Lung (tissue), 11 donors: ENCODE measurements at regions not wholly inside any gene's neighbourhood (a gene's known extent, or its start where the extent isn't known, plus 50 kb on each side); places are given as distances from the start of the nearest gene placed in this dataset.

ENCODE experiments used
- ATAC-seq: fragments of 200-7000 bp; cut with Tn5 transposase; one replicate; pipeline ENCODE4 v1.9.1; 2020; ENCODE audit warnings: moderate number of reproducible peaks; ENCODE audit not compliant: insufficient read depth, low FRiP score
- DNase-seq, 3 donors: peaks; one replicate each; pipeline ENCODE4 v3.0.0-alpha.2; 2013 to 2017
- H3K27ac ChIP-seq, 2 donors: one replicate each; pipeline ENCODE4 v1.5.1; 2013; ENCODE audit warnings: mild to moderate bottlenecking in 2 of 2, moderate library complexity in 2 of 2, control low read depth in 1 of 2, inconsistent platforms in 1 of 2, low read depth in 1 of 2, low read length in 1 of 2
- H3K27me3 ChIP-seq, 3 donors: one replicate each; pipeline ENCODE4 v1.5.1; 2013; ENCODE audit warnings: low read length in 2 of 3; ENCODE audit not compliant: control insufficient read depth in 3 of 3, insufficient read depth in 3 of 3
- H3K36me3 ChIP-seq, 4 donors: one replicate each; pipeline ENCODE4 v1.5.1; 2013; ENCODE audit warnings: low read length in 4 of 4, mild to moderate bottlenecking in 1 of 4, moderate library complexity in 1 of 4; ENCODE audit not compliant: control insufficient read depth in 4 of 4, insufficient read depth in 4 of 4
- H3K4me1 ChIP-seq, 5 donors: one replicate each; pipeline ENCODE4 v1.5.1; 2013; ENCODE audit warnings: low read length in 5 of 5, mild to moderate bottlenecking in 2 of 5, moderate library complexity in 1 of 5; ENCODE audit not compliant: control insufficient read depth in 5 of 5, insufficient read depth in 5 of 5
- H3K4me3 ChIP-seq: one replicate; pipeline ENCODE4 v1.5.1; 2013; ENCODE audit warnings: mild to moderate bottlenecking, control low read depth, moderate library complexity
- H3K9ac ChIP-seq, 2 donors: one replicate each; pipeline ENCODE4 v1.5.1; 2013; ENCODE audit warnings: low read length in 2 of 2, control low read depth in 1 of 2; ENCODE audit not compliant: insufficient read depth in 1 of 2
- H3K9me3 ChIP-seq, 4 donors: one replicate each; pipeline ENCODE4 v1.5.1; 2013; ENCODE audit warnings: low read length in 3 of 4, mild to moderate bottlenecking in 1 of 4, moderate library complexity in 1 of 4; ENCODE audit not compliant: control insufficient read depth in 4 of 4, insufficient read depth in 3 of 4
- WGBS, 2 donors: extraction: QIAGEN DNeasy Blood & Tissue Kit; methylation state at CpG; one replicate each; pipeline ENCODE4 v1.1.7; 2013; 5-methylcytosine and 5-hydroxymethylcytosine counted together
- TF ChIP-seq, protein P1 (sequence below): IDR thresholded peaks from 2 replicates; pipeline ENCODE4 v1.5.1; 2012; ENCODE audit warnings: mild to moderate bottlenecking; ENCODE audit errors: control extremely low read depth, extremely low read depth
- donor health status: control.
- donor health status: control.
- donor health status: Bipolar disorder and iron deficiency.
- donor health status: healthy.
- donor health status: DM: yes; HTN: yes; CAD: no.

GRCh38 chr1:83012950-83013349 lies 986.0 kb downstream of the TTLL7 start:
- no peaks in the 10 kb centered on the region for H3K9me3 ChIP-seq
- no peak for ATAC-seq
- H3K27ac ChIP-seq = no peak overlapping the region
- no peak for DNase-seq
- TF ChIP-seq, protein P1, sequence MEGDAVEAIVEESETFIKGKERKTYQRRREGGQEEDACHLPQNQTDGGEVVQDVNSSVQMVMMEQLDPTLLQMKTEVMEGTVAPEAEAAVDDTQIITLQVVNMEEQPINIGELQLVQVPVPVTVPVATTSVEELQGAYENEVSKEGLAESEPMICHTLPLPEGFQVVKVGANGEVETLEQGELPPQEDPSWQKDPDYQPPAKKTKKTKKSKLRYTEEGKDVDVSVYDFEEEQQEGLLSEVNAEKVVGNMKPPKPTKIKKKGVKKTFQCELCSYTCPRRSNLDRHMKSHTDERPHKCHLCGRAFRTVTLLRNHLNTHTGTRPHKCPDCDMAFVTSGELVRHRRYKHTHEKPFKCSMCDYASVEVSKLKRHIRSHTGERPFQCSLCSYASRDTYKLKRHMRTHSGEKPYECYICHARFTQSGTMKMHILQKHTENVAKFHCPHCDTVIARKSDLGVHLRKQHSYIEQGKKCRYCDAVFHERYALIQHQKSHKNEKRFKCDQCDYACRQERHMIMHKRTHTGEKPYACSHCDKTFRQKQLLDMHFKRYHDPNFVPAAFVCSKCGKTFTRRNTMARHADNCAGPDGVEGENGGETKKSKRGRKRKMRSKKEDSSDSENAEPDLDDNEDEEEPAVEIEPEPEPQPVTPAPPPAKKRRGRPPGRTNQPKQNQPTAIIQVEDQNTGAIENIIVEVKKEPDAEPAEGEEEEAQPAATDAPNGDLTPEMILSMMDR = no peak
- no peak overlapping the region for H3K9ac ChIP-seq
- peaks cover 0 to 8% (median 0%) of the 10 kb centered on the region in 5 donors for H3K4me1 ChIP-seq
- no peaks in the 10 kb centered on the region for H3K27me3 ChIP-seq
- no peak overlapping the region for H3K4me3 ChIP-seq
- H3K36me3 ChIP-seq = no peaks in the 10 kb centered on the region

GRCh38 chr1:83011265-83011664 lies 987.7 kb downstream of the TTLL7 start:
- DNase-seq (no peak), ATAC-seq (no peak)
- TF ChIP-seq, protein P1 = no peak
- 78 to 80% methylated on average over 1 of the region's 1 CpG for WGBS, 2 donors
- no peaks in the 10 kb centered on the region for H3K4me1 ChIP-seq
- no peak overlapping the region for H3K9ac ChIP-seq
- no peak overlapping the region for H3K27ac ChIP-seq
- peaks cover 0 to 1% (median 0%) of the 10 kb centered on the region in 4 donors for H3K9me3 ChIP-seq
- H3K4me3 ChIP-seq = no peak overlapping the region
- H3K27me3 ChIP-seq = no peaks in the 10 kb centered on the region
- no peaks in the 10 kb centered on the region for H3K36me3 ChIP-seq

- WGBS, 2 donors = 94 to 97% methylated on average over 3 of the region's 3 CpGs
- Histone ChIP-seq H3K27ac (no peak overlapping the region), H3K9me3 (peaks cover 0 to 1% (median 0%) of the 10 kb centered on the region in 4 donors), H3K4me1 (no peaks in the 10 kb centered on the region), H3K36me3 (no peaks in the 10 kb centered on the region), H3K4me3 (no peak overlapping the region), H3K9ac (no peak overlapping the region), H3K27me3 (no peaks in the 10 kb centered on the region)
- ATAC-seq (no peak), DNase-seq (no peak)
- TF ChIP-seq, protein P1 = no peak
These were observed 992.7 kb downstream of the TTLL7 start for GRCh38 chr1:83006271-83006670.

- Histone ChIP-seq H3K4me3 (no peak overlapping the region), H3K36me3 (no peaks in the 10 kb centered on the region), H3K9me3 (no peaks in the 10 kb centered on the region), H3K9ac (no peak overlapping the region), H3K27me3 (no peaks in the 10 kb centered on the region), H3K4me1 (no peaks in the 10 kb centered on the region), H3K27ac (no peak overlapping the region)
- DNase-seq (no peak), ATAC-seq (no peak)
- 88 to 90% methylated on average over 4 of the region's 4 CpGs for WGBS, 2 donors
- TF ChIP-seq, protein P1 = no peak
These were observed 998.6 kb downstream of the TTLL7 start for GRCh38 chr1:83000286-83000685.
